Spleen (tissue), 11 donors: ENCODE measurements at regions not wholly inside any gene's neighbourhood (a gene's known extent, or its start where the extent isn't known, plus 50 kb on each side); places are given as distances from the start of the nearest gene placed in this dataset.

Experiments used
- DNase-seq: peaks from one replicate; pipeline ENCODE4 v3.0.0-alpha.2; 2020
- H3K27ac ChIP-seq, 8 donors: fragments of 200-600 bp; sonication (generic) in 7 of 8; 1 replicate in 4 of 8; 2 replicates in 4 of 8; pipeline versions ENCODE4 v1.5.0 to v1.8.0; 2016 to 2021; ENCODE audit warnings: inconsistent platforms in 4 of 8, mild to moderate bottlenecking in 4 of 8, moderate library complexity in 1 of 8
- H3K27me3 ChIP-seq, 7 donors: fragments of 200-600 bp; sonication (generic) in 6 of 7; replicated peaks in 1 of 7; 1 replicate in 4 of 7; 2 replicates in 3 of 7; pipeline versions ENCODE4 v1.5.0 to v1.8.0; 2016 to 2021; ENCODE audit warnings: inconsistent platforms in 3 of 7, mild to moderate bottlenecking in 1 of 7
- H3K36me3 ChIP-seq, 6 donors: fragments of 200-600 bp; sonication (generic) in 5 of 6; 1 replicate in 4 of 6; 2 replicates in 2 of 6; pipeline versions ENCODE4 v1.5.0 to v1.8.0; 2016 to 2021; ENCODE audit warnings: inconsistent platforms in 2 of 6
- H3K4me1 ChIP-seq, 6 donors: fragments of 200-600 bp; sonication (generic) in 5 of 6; 1 replicate in 3 of 6; 2 replicates in 3 of 6; pipeline versions ENCODE4 v1.5.0 to v1.8.0; 2016 to 2021; ENCODE audit warnings: inconsistent platforms in 3 of 6
- H3K4me3 ChIP-seq, 8 donors: fragments of 200-600 bp; sonication (generic) in 7 of 8; 1 replicate in 4 of 8; 2 replicates in 4 of 8; pipeline versions ENCODE4 v1.5.0 to v1.8.0; 2016 to 2021; ENCODE audit warnings: inconsistent platforms in 4 of 8, mild to moderate bottlenecking in 4 of 8, moderate library complexity in 2 of 8
- H3K9me3 ChIP-seq, 8 donors: fragments of 200-600 bp; sonication (generic) in 7 of 8; 1 replicate in 4 of 8; 2 replicates in 4 of 8; pipeline versions ENCODE4 v1.5.0 to v1.8.0; 2016 to 2021; ENCODE audit warnings: inconsistent platforms in 4 of 8
- CTCF ChIP-seq, 11 experiments: fragments of 200-600 bp in 7 of 11; fragments of 450-650 bp in 4 of 11; sonication (generic) in 4 of 11; IDR thresholded peaks in 8 of 11; conservative IDR thresholded peaks in 3 of 11; 1 replicate in 7 of 11; 2 replicates in 4 of 11; pipeline versions ENCODE4 v1.4.0 to v1.8.0; 2016 to 2021; ENCODE audit warnings: antibody characterized with exemption in 11 of 11, inconsistent platforms in 4 of 11, mild to moderate bottlenecking in 1 of 11
- POLR2A ChIP-seq, 3 donors: fragments of 450-650 bp; IDR thresholded peaks; one replicate each; pipeline ENCODE4 v1.5.1; 2017; ENCODE audit warnings: antibody characterized with exemption in 3 of 3, mild to moderate bottlenecking in 1 of 3
- POLR2AphosphoS5 ChIP-seq, 3 donors: sonication (generic); formaldehyde crosslinking; IDR thresholded peaks; one replicate each; pipeline ENCODE4 v1.5.1; 2017; ENCODE audit warnings: antibody characterized with exemption in 3 of 3
- WGBS, 5 donors: extraction: QIAGEN DNeasy Blood & Tissue Kit in 3 of 5; methylation state at CpG; one replicate each; pipeline versions ENCODE4 v1.1.5 to v1.1.7; 2013 to 2018; 5-methylcytosine and 5-hydroxymethylcytosine counted together
- intact Hi-C: fragments of 100-400 bp; cut with DNase I; formaldehyde crosslinking; loops from one replicate; pipeline ENCODE4 v1.15.0; 2023; ENCODE audit warnings: low total_unique reads
- donor health status: healthy with polysubstance abuse.
- donor health status: DM: no; HTN: no; CAD: no; lungs with moderate emphysema.
- donor health status: DM: no; HTN: no; CAD: no.
- donor health status: Bipolar disorder and iron deficiency.
- donor health status: healthy.
- donor health status: DM: no; HTN: no; CAD: no.
- donor health status: DM: yes; HTN: yes; CAD: no.

GRCh38 chr7:120205101-120205500 lies 67.9 kb upstream of the KCND2 start:
- DNase-seq = no peak
- H3K9me3 ChIP-seq = peaks cover 0 to 13% (median 2%) of the 10 kb centered on the region in 8 donors
- H3K27me3 ChIP-seq = no peaks in the 10 kb centered on the region
- H3K27ac ChIP-seq = no peak overlapping the region
- H3K4me3 ChIP-seq = no peak overlapping the region
- intact Hi-C loops = no loop called here
- no peak for TF ChIP-seq CTCF (IDR thresholded peaks at IDR 0.05 in 8 of 11, conservative IDR thresholded peaks at IDR 0.05 in 3 of 11)
- no peak for TF ChIP-seq POLR2AphosphoS5 (IDR thresholded peaks at IDR 0.05)
- no peak for TF ChIP-seq POLR2A (IDR thresholded peaks at IDR 0.05)
- 56 to 83% (median 73%) methylated on average over 2 of the region's 2 CpGs for WGBS, 5 donors
- H3K4me1 ChIP-seq = no peaks in the 10 kb centered on the region
- no peaks in the 10 kb centered on the region for H3K36me3 ChIP-seq

DNA sequence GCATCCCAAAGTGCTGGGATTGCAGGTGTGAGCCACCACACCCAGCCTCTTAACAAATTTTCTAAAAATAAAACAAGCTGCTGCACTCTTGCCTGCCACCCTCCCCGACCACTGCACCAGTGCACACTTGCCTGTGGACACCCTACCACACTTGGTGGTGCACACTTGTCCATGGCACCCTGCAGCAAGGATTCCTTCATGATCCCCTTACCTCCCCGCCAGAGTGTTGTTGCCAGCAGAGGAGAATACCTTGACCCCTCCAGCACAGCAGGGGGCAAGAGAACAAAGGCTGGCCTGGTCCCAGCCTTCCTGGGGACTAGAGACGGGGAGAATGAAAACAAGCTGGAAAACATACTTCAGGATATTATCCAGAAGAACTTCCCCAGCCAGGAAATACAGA lies 65.9 kb upstream of the KCND2 start:
- DNase-seq = no peak
- WGBS, 5 donors = 68 to 76% (median 69%) methylated on average over 2 to 3 of the region's 3 CpGs
- H3K9me3 ChIP-seq = peaks cover 0 to 29% (median 12%) of the 10 kb centered on the region in 8 donors
- H3K4me3 ChIP-seq = no peak overlapping the region
- H3K27ac ChIP-seq = no peak overlapping the region
- no peaks in the 10 kb centered on the region for H3K4me1 ChIP-seq
- no peaks in the 10 kb centered on the region for H3K36me3 ChIP-seq
- intact Hi-C loops = no loop called here
- no peaks in the 10 kb centered on the region for H3K27me3 ChIP-seq
- no peak for TF ChIP-seq POLR2AphosphoS5 (IDR thresholded peaks at IDR 0.05)
- no peak for TF ChIP-seq CTCF (IDR thresholded peaks at IDR 0.05 in 8 of 11, conservative IDR thresholded peaks at IDR 0.05 in 3 of 11)
- no peak for TF ChIP-seq POLR2A (IDR thresholded peaks at IDR 0.05)

DNA sequence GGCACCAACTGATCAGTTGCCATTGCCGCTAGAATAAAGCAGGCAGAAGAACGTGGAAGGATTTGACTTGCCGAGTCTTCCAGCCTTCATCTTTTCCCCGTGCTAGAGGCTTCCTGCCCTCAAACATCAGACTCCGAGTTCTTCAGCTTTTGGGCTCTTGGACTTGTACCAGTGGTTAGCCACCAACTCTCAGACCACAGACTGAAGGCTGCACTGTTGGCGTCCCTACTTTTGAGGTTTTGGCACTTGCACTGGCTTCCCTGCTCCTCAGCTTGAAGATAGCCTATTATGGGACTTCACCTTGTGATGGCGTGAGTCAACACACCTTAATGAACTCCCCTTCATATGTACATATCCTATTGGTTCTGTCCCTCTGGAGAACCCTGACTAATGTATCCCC lies 57.3 kb upstream of the KCND2 start:
- H3K27me3 ChIP-seq = no peaks in the 10 kb centered on the region
- TF ChIP-seq CTCF (IDR thresholded peaks at IDR 0.05 in 8 of 11, conservative IDR thresholded peaks at IDR 0.05 in 3 of 11) = no peak
- no peak for TF ChIP-seq POLR2A (IDR thresholded peaks at IDR 0.05)
- no peak for TF ChIP-seq POLR2AphosphoS5 (IDR thresholded peaks at IDR 0.05)
- no peak for DNase-seq
- no peak overlapping the region for H3K27ac ChIP-seq
- peaks cover 0 to 17% (median 7%) of the 10 kb centered on the region in 8 donors for H3K9me3 ChIP-seq
- no peaks in the 10 kb centered on the region for H3K36me3 ChIP-seq
- H3K4me3 ChIP-seq = no peak overlapping the region
- H3K4me1 ChIP-seq = no peaks in the 10 kb centered on the region
- 89 to 95% (median 94%) methylated on average over 7 of the region's 7 CpGs for WGBS, 5 donors
- intact Hi-C loops = no loop called here

DNA sequence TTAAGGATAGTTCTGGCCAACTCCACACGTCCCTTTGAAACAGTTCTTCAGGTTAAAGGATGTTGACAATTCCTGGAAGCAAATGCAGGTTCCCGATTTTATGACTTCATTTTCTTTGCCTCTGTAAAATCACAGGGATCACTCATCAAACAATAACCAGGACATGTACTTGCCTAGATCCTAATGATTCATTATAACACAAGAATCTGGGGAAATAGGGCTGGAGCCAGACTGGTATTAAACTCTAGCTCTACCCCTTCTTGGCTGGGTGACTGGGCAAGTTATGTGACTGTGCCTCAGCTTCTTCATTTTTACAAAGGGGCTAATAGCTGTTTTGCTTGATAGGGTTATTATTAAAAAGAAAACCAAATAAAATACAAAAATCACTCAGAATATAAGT lies 56.0 kb upstream of the KCND2 start:
- H3K27ac ChIP-seq = no peak overlapping the region
- 47 to 64% (median 56%) methylated on average over 2 of the region's 2 CpGs for WGBS, 5 donors
- no peak for DNase-seq
- intact Hi-C loops = no loop called here
- no peaks in the 10 kb centered on the region for H3K27me3 ChIP-seq
- TF ChIP-seq POLR2A (IDR thresholded peaks at IDR 0.05) = no peak
- peaks cover 0 to 7% (median under 1%) of the 10 kb centered on the region in 8 donors for H3K9me3 ChIP-seq
- H3K4me1 ChIP-seq = no peaks in the 10 kb centered on the region
- no peak overlapping the region for H3K4me3 ChIP-seq
- no peaks in the 10 kb centered on the region for H3K36me3 ChIP-seq

- no peak for DNase-seq
- Histone ChIP-seq H3K4me1 (no peaks in the 10 kb centered on the region), H3K4me3 (no peak overlapping the region), H3K27me3 (no peaks in the 10 kb centered on the region), H3K27ac (no peak overlapping the region), H3K9me3 (no peaks in the 10 kb centered on the region), H3K36me3 (no peaks in the 10 kb centered on the region)
- no peak for TF ChIP-seq POLR2A (IDR thresholded peaks at IDR 0.05)
- no peak for TF ChIP-seq CTCF (IDR thresholded peaks at IDR 0.05 in 8 of 11, conservative IDR thresholded peaks at IDR 0.05 in 3 of 11)
- no peak for TF ChIP-seq POLR2AphosphoS5 (IDR thresholded peaks at IDR 0.05)
- intact Hi-C loops = no loop called here
These were observed 54.3 kb upstream of the KCND2 start for GRCh38 chr7:120218712-120219111.
